HL-60 (cell line): ENCODE measurements at regions not wholly inside any gene's neighbourhood (a gene's known extent, or its start where the extent isn't known, plus 50 kb on each side); places are given as distances from the start of the nearest gene placed in this dataset.

Experiments used
- DNase-seq, 2 experiments: peaks; one replicate each; pipeline ENCODE4 v3.0.0-alpha.2; 2010 to 2020; ENCODE audit warnings: low read depth in 1 of 2, low spot score in 1 of 2
- H3K27ac ChIP-seq: fragments of 250-450 bp; sonication (Bioruptor Pico); replicated peaks from 2 replicates; pipeline ENCODE4 v1.5.1; 2020; ENCODE audit warnings: mild to moderate bottlenecking, moderate library complexity
- H3K27me3 ChIP-seq: fragments of 250-450 bp; sonication (Bioruptor Pico); 2 replicates; pipeline ENCODE4 v1.5.1; 2021; ENCODE audit warnings: mild to moderate bottlenecking, moderate library complexity; ENCODE audit not compliant: insufficient read depth, poor library complexity, severe bottlenecking
- H3K4me3 ChIP-seq: replicated peaks from 2 replicates; pipeline ENCODE4 v1.5.1; 2011; ENCODE audit warnings: mild to moderate bottlenecking, control low read depth, low read length; ENCODE audit not compliant: insufficient read depth
- GABPA ChIP-seq: IDR thresholded peaks from 2 replicates; pipeline ENCODE4 v1.6.1; 2012; ENCODE audit warnings: low read depth
- POLR2AphosphoS5 ChIP-seq: IDR thresholded peaks from 2 replicates; pipeline ENCODE4 v1.6.1; 2012; ENCODE audit warnings: low read depth
- SPI1 ChIP-seq: IDR thresholded peaks from 2 replicates; pipeline ENCODE4 v1.6.1; 2012; ENCODE audit warnings: low read depth, mild to moderate bottlenecking, borderline replicate concordance
- TF ChIP-seq, protein P1 (sequence below): IDR thresholded peaks from 2 replicates; pipeline ENCODE4 v1.6.1; 2012; ENCODE audit warnings: low read depth; ENCODE audit not compliant: insufficient replicate concordance
- TF ChIP-seq, protein P2 (sequence below): IDR thresholded peaks from one replicate; pipeline ENCODE4 v1.5.1; 2011; ENCODE audit warnings: low read length, control low read depth, inconsistent platforms; ENCODE audit not compliant: insufficient read depth

- H3K4me3 ChIP-seq: no peak overlapping the region
- no peak overlapping the region for H3K27ac ChIP-seq
- TF ChIP-seq, protein P1, sequence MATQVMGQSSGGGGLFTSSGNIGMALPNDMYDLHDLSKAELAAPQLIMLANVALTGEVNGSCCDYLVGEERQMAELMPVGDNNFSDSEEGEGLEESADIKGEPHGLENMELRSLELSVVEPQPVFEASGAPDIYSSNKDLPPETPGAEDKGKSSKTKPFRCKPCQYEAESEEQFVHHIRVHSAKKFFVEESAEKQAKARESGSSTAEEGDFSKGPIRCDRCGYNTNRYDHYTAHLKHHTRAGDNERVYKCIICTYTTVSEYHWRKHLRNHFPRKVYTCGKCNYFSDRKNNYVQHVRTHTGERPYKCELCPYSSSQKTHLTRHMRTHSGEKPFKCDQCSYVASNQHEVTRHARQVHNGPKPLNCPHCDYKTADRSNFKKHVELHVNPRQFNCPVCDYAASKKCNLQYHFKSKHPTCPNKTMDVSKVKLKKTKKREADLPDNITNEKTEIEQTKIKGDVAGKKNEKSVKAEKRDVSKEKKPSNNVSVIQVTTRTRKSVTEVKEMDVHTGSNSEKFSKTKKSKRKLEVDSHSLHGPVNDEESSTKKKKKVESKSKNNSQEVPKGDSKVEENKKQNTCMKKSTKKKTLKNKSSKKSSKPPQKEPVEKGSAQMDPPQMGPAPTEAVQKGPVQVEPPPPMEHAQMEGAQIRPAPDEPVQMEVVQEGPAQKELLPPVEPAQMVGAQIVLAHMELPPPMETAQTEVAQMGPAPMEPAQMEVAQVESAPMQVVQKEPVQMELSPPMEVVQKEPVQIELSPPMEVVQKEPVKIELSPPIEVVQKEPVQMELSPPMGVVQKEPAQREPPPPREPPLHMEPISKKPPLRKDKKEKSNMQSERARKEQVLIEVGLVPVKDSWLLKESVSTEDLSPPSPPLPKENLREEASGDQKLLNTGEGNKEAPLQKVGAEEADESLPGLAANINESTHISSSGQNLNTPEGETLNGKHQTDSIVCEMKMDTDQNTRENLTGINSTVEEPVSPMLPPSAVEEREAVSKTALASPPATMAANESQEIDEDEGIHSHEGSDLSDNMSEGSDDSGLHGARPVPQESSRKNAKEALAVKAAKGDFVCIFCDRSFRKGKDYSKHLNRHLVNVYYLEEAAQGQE: no peak
- TF ChIP-seq POLR2AphosphoS5 (no peak), SPI1 (no peak), GABPA (no peak)
- TF ChIP-seq, protein P2, sequence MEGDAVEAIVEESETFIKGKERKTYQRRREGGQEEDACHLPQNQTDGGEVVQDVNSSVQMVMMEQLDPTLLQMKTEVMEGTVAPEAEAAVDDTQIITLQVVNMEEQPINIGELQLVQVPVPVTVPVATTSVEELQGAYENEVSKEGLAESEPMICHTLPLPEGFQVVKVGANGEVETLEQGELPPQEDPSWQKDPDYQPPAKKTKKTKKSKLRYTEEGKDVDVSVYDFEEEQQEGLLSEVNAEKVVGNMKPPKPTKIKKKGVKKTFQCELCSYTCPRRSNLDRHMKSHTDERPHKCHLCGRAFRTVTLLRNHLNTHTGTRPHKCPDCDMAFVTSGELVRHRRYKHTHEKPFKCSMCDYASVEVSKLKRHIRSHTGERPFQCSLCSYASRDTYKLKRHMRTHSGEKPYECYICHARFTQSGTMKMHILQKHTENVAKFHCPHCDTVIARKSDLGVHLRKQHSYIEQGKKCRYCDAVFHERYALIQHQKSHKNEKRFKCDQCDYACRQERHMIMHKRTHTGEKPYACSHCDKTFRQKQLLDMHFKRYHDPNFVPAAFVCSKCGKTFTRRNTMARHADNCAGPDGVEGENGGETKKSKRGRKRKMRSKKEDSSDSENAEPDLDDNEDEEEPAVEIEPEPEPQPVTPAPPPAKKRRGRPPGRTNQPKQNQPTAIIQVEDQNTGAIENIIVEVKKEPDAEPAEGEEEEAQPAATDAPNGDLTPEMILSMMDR: no peak
- H3K27me3 ChIP-seq: no peaks in the 10 kb centered on the region
- no peak for DNase-seq
Measured at GRCh38 chr3:5294356-5294755, 106.8 kb downstream of the EDEM1 start.

- DNase-seq: no peak
- H3K4me3 ChIP-seq: no peak overlapping the region
- no peaks in the 10 kb centered on the region for H3K27me3 ChIP-seq
- TF ChIP-seq, protein P1: no peak
- TF ChIP-seq POLR2AphosphoS5: no peak
- no peak for TF ChIP-seq SPI1
- TF ChIP-seq, protein P2: no peak
- no peak for TF ChIP-seq GABPA
- no peak overlapping the region for H3K27ac ChIP-seq
Measured at GRCh38 chr3:5295191-5295690, 107.7 kb downstream of the EDEM1 start.

- H3K27ac ChIP-seq: no peak overlapping the region
- TF ChIP-seq, protein P2: no peak
- H3K27me3 ChIP-seq: no peaks in the 10 kb centered on the region
- no peak for DNase-seq
- H3K4me3 ChIP-seq: no peak overlapping the region
Measured at GRCh38 chr3:5296362-5296761, 108.9 kb downstream of the EDEM1 start.

DNA sequence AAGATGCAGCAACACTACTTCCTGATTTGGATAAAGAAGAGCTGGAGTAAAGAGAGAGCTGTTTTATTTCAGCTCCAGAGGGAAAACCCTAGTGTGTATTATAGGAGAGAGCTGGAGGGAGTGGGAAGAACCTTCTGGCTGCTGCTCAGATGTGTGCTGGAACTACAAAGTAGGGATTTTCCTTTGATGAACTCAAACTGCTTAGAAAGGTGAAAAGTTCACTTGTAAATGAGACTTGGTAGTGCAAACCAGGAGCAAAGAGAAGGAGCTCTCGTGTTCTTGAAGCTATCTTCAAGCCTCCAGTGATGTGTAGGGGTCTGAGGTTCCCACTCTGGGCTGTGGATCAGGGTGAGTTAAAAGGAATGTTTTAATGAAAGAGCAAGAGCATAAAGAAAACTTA, 110.4 kb downstream of the EDEM1 start:
- H3K4me3 ChIP-seq: no peak overlapping the region
- TF ChIP-seq POLR2AphosphoS5: no peak
- TF ChIP-seq, protein P2: no peak
- TF ChIP-seq, protein P1: no peak
- TF ChIP-seq GABPA: no peak
- TF ChIP-seq SPI1: no peak
- no peak for DNase-seq
- H3K27ac ChIP-seq: no peak overlapping the region
- H3K27me3 ChIP-seq: no peaks in the 10 kb centered on the region
